ENCODE measurements at regions not wholly inside any gene's neighbourhood (a gene's known extent, or its start where the extent isn't known, plus 50 kb on each side); places are given as distances from the start of the nearest gene placed in this dataset.

- no peaks in the 10 kb centered on the region for H3K9me2 ChIP-seq
- H3K4me3 ChIP-seq (ENCODE audit: low read depth in 2 of 2, low read length in 1 of 2): no peak overlapping the region
- peak; percentile 41 for TF ChIP-seq PBX3 (IDR thresholded peaks at IDR 0.05)
- no peak for TF ChIP-seq FOXJ3 (CRISPR knock-in tag; IDR thresholded peaks at IDR 0.05)
- no peak for TF ChIP-seq TCF12 (IDR thresholded peaks at IDR 0.05)
- no peak overlapping the region for H3K9ac ChIP-seq
- no peaks in the 10 kb centered on the region for H3K9me3 ChIP-seq
- no peak overlapping the region for H2AFZ ChIP-seq (ENCODE audit: low read depth)
- peaks cover 0 to 17% of the 10 kb centered on the region in 2 experiments; a peak in 1 of 4 replicates for H3K4me1 ChIP-seq (ENCODE audit: control insufficient read depth in 1 of 2, insufficient read depth in 2 of 2, low read depth in 1 of 2, low read length in 1 of 2)
- no peaks in the 10 kb centered on the region for H3F3A ChIP-seq (replicated peaks; ENCODE audit: insufficient read depth)
- no peaks in the 10 kb centered on the region for H3K27me3 ChIP-seq (ENCODE audit: insufficient read depth)
- POLR2A ChIA-PET: no interaction called here
- no peak overlapping the region for H3K4me2 ChIP-seq
- no peaks in the 10 kb centered on the region for H4K20me1 ChIP-seq (ENCODE audit: insufficient read depth)
- no peaks in the 10 kb centered on the region for H3K36me3 ChIP-seq (replicated peaks in 1 of 2; ENCODE audit: control insufficient read depth in 1 of 2, insufficient read depth in 2 of 2, low read length in 1 of 2)
- 26% methylated on average over 4 of the region's 4 CpGs for WGBS (ENCODE audit: low lambda C conversion rate)
- no peak overlapping the region for H3K27ac ChIP-seq (ENCODE audit: low read depth in 2 of 2, low read length in 1 of 2)
- no peak for DNase-seq
- CTCF ChIA-PET: interaction anchor here (1.0 kb wide), 1 partner anchor 13 kb away, joined by 3 read pairs; no protein-coding TSS in a partner anchor
- H3K79me2 ChIP-seq (ENCODE audit: insufficient read depth): no peaks in the 10 kb centered on the region
Observed at GRCh38 chrX:19172741-19173140, 50.5 kb upstream of the ADGRG2 start.

- no peaks in the 10 kb centered on the region for H3K36me3 ChIP-seq (replicated peaks in 1 of 2; ENCODE audit: control insufficient read depth in 1 of 2, insufficient read depth in 2 of 2, low read length in 1 of 2)
Observed at GRCh38 chrX:19174401-19175025, 52.2 kb upstream of the ADGRG2 start.

More at GRCh38 chrX:19174401-19175025, 52.2 kb upstream of the ADGRG2 start:
- Histone ChIP-seq H3K79me2 (ENCODE audit: insufficient read depth) (no peaks in the 10 kb centered on the region), H3K9me2 (no peaks in the 10 kb centered on the region), H3K27me3 (ENCODE audit: insufficient read depth) (no peaks in the 10 kb centered on the region), H4K20me1 (ENCODE audit: insufficient read depth) (no peaks in the 10 kb centered on the region), H3K4me3 (ENCODE audit: low read depth in 2 of 2, low read length in 1 of 2) (no peak overlapping the region), H2AFZ (ENCODE audit: low read depth) (no peak overlapping the region), H3K9ac (no peak overlapping the region), H3K27ac (ENCODE audit: low read depth in 2 of 2, low read length in 1 of 2) (peak overlapping the region in 1 of 2 experiments; percentile 15; a peak in 1 of 4 replicates), H3K4me1 (ENCODE audit: control insufficient read depth in 1 of 2, insufficient read depth in 2 of 2, low read depth in 1 of 2, low read length in 1 of 2) (peaks cover 0 to 17% of the 10 kb centered on the region in 2 experiments; a peak in 1 of 4 replicates), H3K4me2 (no peak overlapping the region), H3K9me3 (no peaks in the 10 kb centered on the region), H3F3A (replicated peaks; ENCODE audit: insufficient read depth) (no peaks in the 10 kb centered on the region)
- CTCF ChIA-PET: no interaction called here
- no peak for DNase-seq
- TF ChIP-seq CTCF (IDR thresholded peaks at IDR 0.05): no peak
- TF ChIP-seq FOSL2 (IDR thresholded peaks at IDR 0.05; ENCODE audit: borderline replicate concordance, low read depth): peak; percentile 28; the same call in 1 of the 2 replicates
- no peak for TF ChIP-seq GATA2 (CRISPR knock-in tag; IDR thresholded peaks at IDR 0.05)
- 24% methylated on average over 10 of the region's 10 CpGs for WGBS (ENCODE audit: low lambda C conversion rate)
- POLR2A ChIA-PET: no interaction called here
